ENCODE measurements at regions not wholly inside any gene's neighbourhood (a gene's known extent, or its start where the extent isn't known, plus 50 kb on each side); places are given as distances from the start of the nearest gene placed in this dataset.
"Not testable (repeated sequence)": the region's sequence is repeated elsewhere in the genome, so short reads cannot be mapped to it uniquely, and the experiment has no call there.

DNA sequence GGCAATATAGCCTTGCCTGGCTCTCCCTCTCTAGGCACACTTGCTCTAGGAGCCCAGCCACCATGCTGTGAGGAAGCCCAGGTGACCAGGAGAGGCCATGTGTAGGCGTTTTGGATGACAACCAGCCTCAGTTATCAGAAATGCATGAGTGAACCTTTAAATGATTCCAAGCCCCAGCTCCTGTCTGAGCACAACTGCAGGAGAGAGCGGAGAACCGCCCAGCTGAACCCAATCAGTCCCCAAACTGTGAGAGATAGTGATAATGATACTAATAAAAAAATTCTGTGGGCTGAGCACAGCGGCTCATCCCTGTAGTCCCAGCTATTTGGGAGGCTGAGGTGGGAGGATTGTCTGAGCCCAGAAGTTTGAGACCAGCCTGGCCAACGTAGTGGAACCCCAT is 83.8 kb upstream of the TOX2 start:
- TF ChIP-seq, protein P1, sequence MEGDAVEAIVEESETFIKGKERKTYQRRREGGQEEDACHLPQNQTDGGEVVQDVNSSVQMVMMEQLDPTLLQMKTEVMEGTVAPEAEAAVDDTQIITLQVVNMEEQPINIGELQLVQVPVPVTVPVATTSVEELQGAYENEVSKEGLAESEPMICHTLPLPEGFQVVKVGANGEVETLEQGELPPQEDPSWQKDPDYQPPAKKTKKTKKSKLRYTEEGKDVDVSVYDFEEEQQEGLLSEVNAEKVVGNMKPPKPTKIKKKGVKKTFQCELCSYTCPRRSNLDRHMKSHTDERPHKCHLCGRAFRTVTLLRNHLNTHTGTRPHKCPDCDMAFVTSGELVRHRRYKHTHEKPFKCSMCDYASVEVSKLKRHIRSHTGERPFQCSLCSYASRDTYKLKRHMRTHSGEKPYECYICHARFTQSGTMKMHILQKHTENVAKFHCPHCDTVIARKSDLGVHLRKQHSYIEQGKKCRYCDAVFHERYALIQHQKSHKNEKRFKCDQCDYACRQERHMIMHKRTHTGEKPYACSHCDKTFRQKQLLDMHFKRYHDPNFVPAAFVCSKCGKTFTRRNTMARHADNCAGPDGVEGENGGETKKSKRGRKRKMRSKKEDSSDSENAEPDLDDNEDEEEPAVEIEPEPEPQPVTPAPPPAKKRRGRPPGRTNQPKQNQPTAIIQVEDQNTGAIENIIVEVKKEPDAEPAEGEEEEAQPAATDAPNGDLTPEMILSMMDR (IDR thresholded peaks at IDR 0.05; ENCODE audit: low read depth, low read length), result no peak
- no peak for DNase-seq (ENCODE audit: extremely low read depth, low read depth)

DNA sequence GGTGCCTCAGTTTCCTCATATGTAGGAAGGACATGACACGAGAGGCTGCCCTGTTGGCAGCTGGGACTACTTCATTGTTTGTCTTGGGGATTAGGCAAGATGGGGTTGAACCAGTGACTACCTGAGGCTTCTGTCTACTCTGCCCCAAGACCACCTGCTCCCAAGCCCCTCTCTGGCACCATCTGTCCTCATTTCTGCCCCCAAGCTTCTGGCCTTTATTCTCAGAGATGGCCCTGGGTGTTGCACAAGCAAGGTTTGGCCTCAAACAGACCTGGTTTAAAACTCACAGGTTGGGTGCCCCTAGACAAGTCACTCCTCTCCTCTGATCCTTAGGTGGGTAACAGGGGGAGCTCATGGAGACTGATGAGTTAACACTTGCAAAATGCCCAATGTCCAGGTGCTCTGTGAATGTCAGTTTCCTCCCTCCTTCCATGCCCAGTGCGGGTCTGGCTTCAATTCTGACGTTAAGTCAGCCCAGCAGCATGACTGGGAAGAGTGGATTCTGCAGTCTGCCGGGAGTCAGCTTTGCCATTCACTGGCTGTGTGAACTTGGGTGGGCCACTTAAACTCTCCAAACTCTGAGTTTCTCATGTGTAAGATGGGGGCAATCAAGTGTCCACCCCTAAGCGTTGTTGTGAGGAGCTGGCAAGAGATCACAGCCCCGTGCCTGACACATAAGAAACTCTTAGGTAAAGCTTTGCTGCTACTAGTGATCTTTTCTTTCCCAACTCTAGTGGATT is 84.5 kb upstream of the TOX2 start:
- TF ChIP-seq, protein P1 (IDR thresholded peaks at IDR 0.05; ENCODE audit: low read depth, low read length), result no peak
- no peak for DNase-seq (ENCODE audit: extremely low read depth, low read depth)

GRCh38 chr20:43827940-43828562 is 86.6 kb upstream of the TOX2 start:
- TF ChIP-seq, protein P1 (IDR thresholded peaks at IDR 0.05; ENCODE audit: low read depth, low read length), result no peak
- DNase-seq (ENCODE audit: extremely low read depth, low read depth), result no peak

- DNase-seq (ENCODE audit: extremely low read depth, low read depth), result not testable (repeated sequence)
Measured at GRCh38 chr20:43826943-43827342, 87.7 kb upstream of the TOX2 start.

GRCh38 chr20:43825581-43825980 is 89.1 kb upstream of the TOX2 start:
- DNase-seq (ENCODE audit: extremely low read depth, low read depth), result no peak
- TF ChIP-seq, protein P1 (IDR thresholded peaks at IDR 0.05; ENCODE audit: low read depth, low read length), result no peak

DNA sequence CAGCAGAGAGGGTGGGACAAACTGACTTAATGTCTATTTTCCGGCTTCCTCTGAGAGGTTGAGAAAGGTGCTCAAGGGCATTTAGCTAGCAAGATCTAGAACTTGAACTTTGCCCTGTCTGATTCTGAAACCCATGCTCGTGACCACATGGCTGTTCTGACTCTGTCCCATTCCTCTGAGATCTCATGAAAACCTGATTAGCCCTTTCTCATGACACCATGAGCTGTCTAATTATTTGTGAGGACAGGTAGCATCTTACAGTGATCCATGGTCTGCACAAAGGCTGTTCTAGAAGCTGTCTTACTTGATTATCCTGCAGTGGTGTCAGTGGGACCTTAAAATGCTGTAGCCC is 89.6 kb upstream of the TOX2 start:
- TF ChIP-seq, protein P1 (IDR thresholded peaks at IDR 0.05; ENCODE audit: low read depth, low read length), result no peak
- DNase-seq (ENCODE audit: extremely low read depth, low read depth), result no peak

GRCh38 chr20:43824309-43825050 is 90.2 kb upstream of the TOX2 start:
- DNase-seq (ENCODE audit: extremely low read depth, low read depth), result no peak
- TF ChIP-seq, protein P1 (IDR thresholded peaks at IDR 0.05; ENCODE audit: low read depth, low read length), result no peak
